ENCODE measurements at regions not wholly inside any gene's neighbourhood (a gene's known extent, or its start where the extent isn't known, plus 50 kb on each side); places are given as distances from the start of the nearest gene placed in this dataset.

GRCh38 chr2:64727013-64727767, 73.5 kb upstream of the SERTAD2 start:
- H3K4me3 Mint-ChIP-seq: peak overlapping the region; percentile 59
- no peaks in the 10 kb centered on the region for H3K9me3 Mint-ChIP-seq
- H3K36me3 Mint-ChIP-seq (ENCODE audit: low read depth): peaks cover 2% of the 10 kb centered on the region

GRCh38 chr2:64727843-64728463, 74.2 kb upstream of the SERTAD2 start:
- no peak for DNase-seq
- H3K9me3 Mint-ChIP-seq: no peaks in the 10 kb centered on the region
- H3K36me3 Mint-ChIP-seq (ENCODE audit: low read depth): peaks cover 2% of the 10 kb centered on the region
- ChIA-PET CTCF (interaction anchor here (0.9 to 7.1 kb wide), 9 partner anchors 10 to 205 kb away, joined by 3 to 50 read pairs (median 4); partner anchors contain the start of genes AFTPH and SERTAD2), POLR2A (interaction anchor here (0.6 to 6.8 kb wide), 15 partner anchors 10 to 204 kb away, joined by 3 to 63 read pairs (median 5); partner anchors contain the start of genes AFTPH and SERTAD2)
- H3K27ac Mint-ChIP-seq: peak overlapping the region; percentile 76
- H3K4me1 Mint-ChIP-seq: peaks cover 50% of the 10 kb centered on the region
- H3K27me3 Mint-ChIP-seq: no peaks in the 10 kb centered on the region
- peak overlapping the region; percentile 24 for H3K4me3 Mint-ChIP-seq

More at GRCh38 chr2:64727013-64727767, 73.5 kb upstream of the SERTAD2 start:
- CTCF ChIA-PET: interaction anchor here (0.9 to 7.1 kb wide), 12 partner anchors 9 to 204 kb away, joined by 3 to 50 read pairs (median 4); partner anchors contain the start of genes AFTPH and SERTAD2
- no peak for DNase-seq
- peaks cover 50% of the 10 kb centered on the region for H3K4me1 Mint-ChIP-seq
- POLR2A ChIA-PET: interaction anchor here (0.6 to 6.8 kb wide), 17 partner anchors 11 to 203 kb away, joined by 3 to 63 read pairs (median 5); partner anchors contain the start of genes AFTPH and SERTAD2
- peak overlapping the region; percentile 76 for H3K27ac Mint-ChIP-seq
- no peaks in the 10 kb centered on the region for H3K27me3 Mint-ChIP-seq

- Mint-ChIP-seq H3K4me3 (peak overlapping the region; percentile 74), H3K27ac (peak overlapping the region; percentile 84), H3K4me1 (peaks cover 52% of the 10 kb centered on the region), H3K9me3 (no peaks in the 10 kb centered on the region), H3K27me3 (peaks cover 2% of the 10 kb centered on the region), H3K36me3 (ENCODE audit: low read depth) (peaks cover 9% of the 10 kb centered on the region)
- DNase-seq: peak; percentile 45
- ChIA-PET CTCF (interaction anchor here (1.2 to 7.1 kb wide), 3 partner anchors 20 to 77 kb away, joined by 3 to 50 read pairs (median 6); partner anchors contain the start of gene SERTAD2), POLR2A (interaction anchor here (1.4 to 6.8 kb wide), 3 partner anchors 20 to 497 kb away, joined by 4 to 63 read pairs (median 11); partner anchors contain the start of genes ACTR2 and SERTAD2)
Measured at GRCh38 chr2:64730551-64731262, 77.0 kb upstream of the SERTAD2 start.

- peaks cover 11% of the 10 kb centered on the region for H3K36me3 Mint-ChIP-seq (ENCODE audit: low read depth)
- ChIA-PET POLR2A (interaction anchor here (1.4 to 6.8 kb wide), 3 partner anchors 19 to 496 kb away, joined by 4 to 63 read pairs (median 11); partner anchors contain the start of genes ACTR2 and SERTAD2), CTCF (interaction anchor here (1.2 to 7.1 kb wide), 3 partner anchors 20 to 78 kb away, joined by 3 to 50 read pairs (median 6); partner anchors contain the start of gene SERTAD2)
- H3K27me3 Mint-ChIP-seq: peaks cover 2% of the 10 kb centered on the region
- H3K27ac Mint-ChIP-seq: peak overlapping the region; percentile 84
- peaks cover 51% of the 10 kb centered on the region for H3K4me1 Mint-ChIP-seq
- DNase-seq: no peak
- no peaks in the 10 kb centered on the region for H3K9me3 Mint-ChIP-seq
- peak overlapping the region; percentile 74 for H3K4me3 Mint-ChIP-seq
Measured at GRCh38 chr2:64731263-64731643, 77.5 kb upstream of the SERTAD2 start.

GRCh38 chr2:64731746-64732145, 78.0 kb upstream of the SERTAD2 start:
- Mint-ChIP-seq H3K4me3 (no peak overlapping the region), H3K36me3 (ENCODE audit: low read depth) (peaks cover 11% of the 10 kb centered on the region), H3K4me1 (peaks cover 46% of the 10 kb centered on the region), H3K27me3 (peaks cover 2% of the 10 kb centered on the region), H3K27ac (no peak overlapping the region), H3K9me3 (no peaks in the 10 kb centered on the region)
- CTCF ChIA-PET: interaction anchor here (1.0 to 7.1 kb wide), 3 partner anchors 20 to 78 kb away, joined by 3 to 50 read pairs (median 3); partner anchors contain the start of gene SERTAD2
- DNase-seq: no peak
- POLR2A ChIA-PET: interaction anchor here (6.8 kb wide), 1 partner anchor 78 kb away, joined by 63 read pairs; the partner anchor contains the start of gene SERTAD2

- H3K27ac Mint-ChIP-seq: no peak overlapping the region
- ChIA-PET CTCF (interaction anchor here (1.0 to 7.1 kb wide), 3 partner anchors 19 to 79 kb away, joined by 3 to 50 read pairs (median 3); partner anchors contain the start of gene SERTAD2), POLR2A (interaction anchor here (6.8 kb wide), 1 partner anchor 79 kb away, joined by 63 read pairs; the partner anchor contains the start of gene SERTAD2)
- H3K4me3 Mint-ChIP-seq: no peak overlapping the region
- peaks cover 2% of the 10 kb centered on the region for H3K27me3 Mint-ChIP-seq
- no peaks in the 10 kb centered on the region for H3K9me3 Mint-ChIP-seq
- H3K4me1 Mint-ChIP-seq: peaks cover 46% of the 10 kb centered on the region
- H3K36me3 Mint-ChIP-seq (ENCODE audit: low read depth): peaks cover 9% of the 10 kb centered on the region
- no peak for DNase-seq
Measured at GRCh38 chr2:64732146-64732545, 78.4 kb upstream of the SERTAD2 start.

GRCh38 chr2:64735504-64735903, 81.8 kb upstream of the SERTAD2 start:
- H3K4me1 Mint-ChIP-seq: peaks cover 36% of the 10 kb centered on the region
- H3K27ac Mint-ChIP-seq: no peak overlapping the region
- peaks cover 9% of the 10 kb centered on the region for H3K36me3 Mint-ChIP-seq (ENCODE audit: low read depth)
- no peak for DNase-seq
- no peaks in the 10 kb centered on the region for H3K9me3 Mint-ChIP-seq
- peaks cover 2% of the 10 kb centered on the region for H3K27me3 Mint-ChIP-seq
- H3K4me3 Mint-ChIP-seq: no peak overlapping the region
- ChIA-PET POLR2A (no interaction called here), CTCF (no interaction called here)

- POLR2A ChIA-PET: interaction anchor here (1.3 to 2.9 kb wide), 8 partner anchors 10 to 318 kb away, joined by 3 to 20 read pairs (median 8); partner anchors contain the start of genes CEP68 and SERTAD2
- CTCF ChIA-PET: interaction anchor here (0.6 to 2.0 kb wide), 5 partner anchors 30 to 95 kb away, joined by 3 to 9 read pairs (median 4); no protein-coding TSS in a partner anchor
- Mint-ChIP-seq H3K36me3 (ENCODE audit: low read depth) (peaks cover 9% of the 10 kb centered on the region), H3K27me3 (peaks cover 2% of the 10 kb centered on the region), H3K4me1 (peaks cover 21% of the 10 kb centered on the region), H3K27ac (peak overlapping the region; percentile 47), H3K9me3 (no peaks in the 10 kb centered on the region), H3K4me3 (no peak overlapping the region)
- DNase-seq: no peak
Measured at GRCh38 chr2:64737547-64737946, 83.8 kb upstream of the SERTAD2 start.

GRCh38 chr2:64738026-64738425, 84.3 kb upstream of the SERTAD2 start:
- Mint-ChIP-seq H3K4me3 (no peak overlapping the region), H3K9me3 (no peaks in the 10 kb centered on the region), H3K4me1 (peaks cover 21% of the 10 kb centered on the region), H3K36me3 (ENCODE audit: low read depth) (peaks cover 9% of the 10 kb centered on the region), H3K27me3 (peaks cover 2% of the 10 kb centered on the region), H3K27ac (no peak overlapping the region)
- no peak for DNase-seq
- POLR2A ChIA-PET: interaction anchor here (1.3 to 2.9 kb wide), 8 partner anchors 10 to 318 kb away, joined by 3 to 20 read pairs (median 8); partner anchors contain the start of genes CEP68 and SERTAD2
- CTCF ChIA-PET: interaction anchor here (0.6 to 2.0 kb wide), 3 partner anchors 29 to 94 kb away, joined by 4 to 9 read pairs (median 7); no protein-coding TSS in a partner anchor

GRCh38 chr2:64742678-64743077, 89.0 kb upstream of the SERTAD2 start:
- H3K27me3 Mint-ChIP-seq: no peaks in the 10 kb centered on the region
- CTCF ChIA-PET: interaction anchor here (3.4 kb wide), 1 partner anchor 8 kb away, joined by 16 read pairs; no protein-coding TSS in a partner anchor

GRCh38 chr2:64743739-64744330, 90.1 kb upstream of the SERTAD2 start:
- POLR2A ChIA-PET: interaction anchor here (1.2 to 1.4 kb wide), 3 partner anchors 8 to 125 kb away, joined by 3 to 4 read pairs (median 4); no protein-coding TSS in a partner anchor
- H3K27ac Mint-ChIP-seq: no peak overlapping the region
- DNase-seq: no peak
- H3K36me3 Mint-ChIP-seq (ENCODE audit: low read depth): no peaks in the 10 kb centered on the region
- H3K27me3 Mint-ChIP-seq: no peaks in the 10 kb centered on the region
- no peak overlapping the region for H3K4me3 Mint-ChIP-seq
- CTCF ChIA-PET: interaction anchor here (0.9 to 3.4 kb wide), 5 partner anchors 7 to 98 kb away, joined by 3 to 16 read pairs (median 4); partner anchors contain the start of gene SERTAD2
- peaks cover 7% of the 10 kb centered on the region for H3K4me1 Mint-ChIP-seq
- no peaks in the 10 kb centered on the region for H3K9me3 Mint-ChIP-seq

More at GRCh38 chr2:64742678-64743077, 89.0 kb upstream of the SERTAD2 start:
- Mint-ChIP-seq H3K4me3 (no peak overlapping the region), H3K36me3 (ENCODE audit: low read depth) (no peaks in the 10 kb centered on the region), H3K27ac (no peak overlapping the region), H3K4me1 (peaks cover 11% of the 10 kb centered on the region), H3K9me3 (no peaks in the 10 kb centered on the region)
- no peak for DNase-seq
- POLR2A ChIA-PET: interaction anchor here (1.3 to 2.1 kb wide), 4 partner anchors 9 to 89 kb away, joined by 3 to 7 read pairs (median 5); partner anchors contain the start of gene SERTAD2
